H1 (cell line): ENCODE measurements at regions not wholly inside any gene's neighbourhood (a gene's known extent, or its start where the extent isn't known, plus 50 kb on each side); places are given as distances from the start of the nearest gene placed in this dataset.

ENCODE experiments used
- CTCF ChIA-PET: fragments of 300-600 bp; sonication (Branson Sonifier 250); formaldehyde crosslinking; loops from one replicate; lab custom pipeline; 2021; ENCODE audit not compliant: partially characterized antibody; lab: Charles Lee
- POLR2A ChIA-PET: fragments of 300-600 bp; sonication (Branson Sonifier 250); formaldehyde crosslinking; loops from one replicate; lab custom pipeline; 2021; ENCODE audit warnings: inconsistent platforms; ENCODE audit not compliant: partially characterized antibody; lab: Charles Lee
- DNase-seq, 2 experiments: peaks; one replicate each; pipeline versions ENCODE4 v3.0.0 to v3.0.0-alpha.2; 2010 to 2022; ENCODE audit warnings: low spot score in 2 of 2, low read depth in 1 of 2, mixed read lengths in 1 of 2
- FAIRE-seq: peaks from 2 replicates; lab custom pipeline; 2011; peaks lifted over from hg19 to GRCh38; lab: Jason Lieb, UNC
- H2AFZ ChIP-seq: 2 replicates; pipeline ENCODE4 v1.8.1; 2012; ENCODE audit warnings: low read length, inconsistent platforms
- H2AK5ac ChIP-seq: 2 replicates; pipeline ENCODE4 v1.6.1; 2013; ENCODE audit warnings: low read depth, low read length
- H2BK120ac ChIP-seq: replicated peaks from 2 replicates; pipeline ENCODE3; 2013; ENCODE audit warnings: low read depth, low read length, inconsistent platforms
- H2BK12ac ChIP-seq: 2 replicates; pipeline ENCODE4 v1.6.1; 2013; ENCODE audit warnings: low read depth, low read length
- H2BK15ac ChIP-seq: 2 replicates; pipeline ENCODE4 v1.6.1; 2013; ENCODE audit warnings: low read length
- H2BK20ac ChIP-seq: 2 replicates; pipeline ENCODE4 v1.6.1; 2013; ENCODE audit warnings: low read length
- H2BK5ac ChIP-seq: 2 replicates; pipeline ENCODE4 v1.6.1; 2013; ENCODE audit warnings: low read depth, low read length
- H3K14ac ChIP-seq: 2 replicates; pipeline ENCODE4 v1.6.1; 2013; ENCODE audit warnings: inconsistent platforms; ENCODE audit not compliant: insufficient read length
- H3K18ac ChIP-seq: 2 replicates; pipeline ENCODE4 v1.6.1; 2013; ENCODE audit warnings: low read length; ENCODE audit errors: extremely low read depth
- H3K23ac ChIP-seq: 2 replicates; pipeline ENCODE4 v1.6.1; 2013; ENCODE audit warnings: inconsistent platforms; ENCODE audit not compliant: insufficient read length
- H3K23me2 ChIP-seq: 2 replicates; pipeline ENCODE4 v1.6.1; 2013; ENCODE audit warnings: low read depth, low read length
- H3K27ac ChIP-seq: 2 replicates; pipeline ENCODE4 v1.6.1; 2011; ENCODE audit warnings: low read depth, low read length, inconsistent platforms
- H3K27me3 ChIP-seq, 4 experiments: replicated peaks in 1 of 4; 1 replicate in 1 of 4; 2 replicates in 3 of 4; pipeline versions ENCODE4 v1.6.1 to v1.8.1; 2011 to 2013; ENCODE audit warnings: low read length in 3 of 4, mild to moderate bottlenecking in 3 of 4, inconsistent platforms in 2 of 4, mixed read lengths in 2 of 4, moderate library complexity in 1 of 4; ENCODE audit not compliant: control insufficient read depth in 3 of 4, insufficient read depth in 3 of 4; ENCODE audit errors: extremely low read depth in 1 of 4
- H3K36me3 ChIP-seq, 4 experiments: 2 replicates each; pipeline versions ENCODE4 v1.6.1 to v1.8.1; 2011 to 2013; ENCODE audit warnings: mild to moderate bottlenecking in 4 of 4, low read length in 3 of 4, moderate library complexity in 2 of 4, control low read depth in 1 of 4, inconsistent platforms in 1 of 4; ENCODE audit not compliant: insufficient read depth in 4 of 4, control insufficient read depth in 2 of 4
- H3K4ac ChIP-seq: replicated peaks from 2 replicates; pipeline ENCODE3; 2013; ENCODE audit warnings: low read length, low read depth, mixed read lengths, inconsistent platforms; ENCODE audit not compliant: insufficient read length
- H3K4me1 ChIP-seq, 4 experiments: replicated peaks in 1 of 4; 1 replicate in 1 of 4; 2 replicates in 3 of 4; pipeline versions ENCODE4 v1.6.1 to v1.8.1; 2011 to 2013; ENCODE audit warnings: low read length in 3 of 4, inconsistent platforms in 2 of 4, mixed read lengths in 1 of 4; ENCODE audit not compliant: insufficient read depth in 4 of 4, control insufficient read depth in 3 of 4
- H3K4me2 ChIP-seq, 2 experiments: 2 replicates each; pipeline versions ENCODE4 v1.6.1 to v1.8.1; 2011 to 2013; ENCODE audit warnings: low read depth in 2 of 2, low read length in 2 of 2, control low read depth in 1 of 2, inconsistent platforms in 1 of 2, mild to moderate bottlenecking in 1 of 2; ENCODE audit not compliant: insufficient read depth in 1 of 2
- H3K4me3 ChIP-seq, 4 experiments: fragments of 200-600, 300-600 bp in 1 of 4; sonication (generic), shearing (Covaris generic), sonication (Bioruptor Twin) in 1 of 4; 2 replicates each; pipeline versions ENCODE4 v1.5.1 to v1.8.1; 2011 to 2016; ENCODE audit warnings: low read length in 4 of 4, low read depth in 3 of 4, control low read depth in 2 of 4, inconsistent platforms in 2 of 4, mild to moderate bottlenecking in 2 of 4, mixed read lengths in 1 of 4, moderate library complexity in 1 of 4; ENCODE audit not compliant: insufficient read depth in 2 of 4; ENCODE audit errors: extremely low read depth in 1 of 4
- H3K56ac ChIP-seq: replicated peaks from 2 replicates; pipeline ENCODE3; 2013; ENCODE audit warnings: low read depth, mild to moderate bottlenecking, mixed read lengths, low read length, inconsistent platforms; ENCODE audit not compliant: insufficient read length
- H3K79me1 ChIP-seq: 2 replicates; pipeline ENCODE4 v1.6.1; 2013; ENCODE audit warnings: low read depth, low read length, control low read depth
- H3K79me2 ChIP-seq, 2 experiments: 2 replicates each; pipeline versions ENCODE4 v1.6.1 to v1.8.1; 2012 to 2013; ENCODE audit warnings: low read length in 2 of 2, mild to moderate bottlenecking in 2 of 2, inconsistent platforms in 1 of 2; ENCODE audit not compliant: insufficient read depth in 2 of 2, control insufficient read depth in 1 of 2
- H3K9ac ChIP-seq, 4 experiments: replicated peaks in 1 of 4; 1 replicate in 1 of 4; 2 replicates in 3 of 4; pipeline versions ENCODE4 v1.6.1 to v1.8.1; 2011 to 2013; ENCODE audit warnings: low read depth in 3 of 4, low read length in 3 of 4, control low read depth in 2 of 4, mild to moderate bottlenecking in 2 of 4, moderate library complexity in 2 of 4, inconsistent platforms in 1 of 4; ENCODE audit errors: extremely low read depth in 1 of 4
- H3K9me3 ChIP-seq, 2 experiments: 2 replicates each; pipeline versions ENCODE4 v1.6.1 to v1.8.1; 2012 to 2013; ENCODE audit warnings: mild to moderate bottlenecking in 2 of 2, moderate library complexity in 2 of 2, control low read depth in 1 of 2, inconsistent platforms in 1 of 2, low read depth in 1 of 2, low read length in 1 of 2, mixed read lengths in 1 of 2; ENCODE audit not compliant: insufficient read depth in 2 of 2
- H4K20me1 ChIP-seq, 2 experiments: replicated peaks in 1 of 2; 2 replicates each; pipeline versions ENCODE3 to v1.8.1; 2011 to 2013; ENCODE audit warnings: inconsistent platforms in 2 of 2, low read length in 2 of 2, mild to moderate bottlenecking in 1 of 2; ENCODE audit not compliant: insufficient read depth in 2 of 2, control insufficient read depth in 1 of 2
- H4K5ac ChIP-seq: 2 replicates; pipeline ENCODE4 v1.6.1; 2013; ENCODE audit warnings: low read length, low read depth, mixed read lengths, inconsistent platforms; ENCODE audit not compliant: insufficient read length
- H4K8ac ChIP-seq: 2 replicates; pipeline ENCODE4 v1.8.0; 2013; ENCODE audit warnings: mild to moderate bottlenecking, moderate library complexity, low read length, inconsistent platforms; ENCODE audit not compliant: insufficient read depth; ENCODE audit errors: extremely low read depth
- H4K91ac ChIP-seq: replicated peaks from 2 replicates; pipeline ENCODE3; 2013; ENCODE audit warnings: low read length, mixed read lengths, inconsistent platforms; ENCODE audit not compliant: insufficient read length
- CBX5 ChIP-seq: fragments of 300-800, 300-1000 bp; sonication (generic); IDR thresholded peaks from 2 replicates; pipeline ENCODE4 v1.7.1; 2016; ENCODE audit warnings: antibody characterized with exemption, low read length, low read depth
- CHD2 ChIP-seq: IDR thresholded peaks from 2 replicates; pipeline ENCODE4 v1.6.1; 2012; ENCODE audit warnings: low read length, improper control_type of control experiment
- CREB1 ChIP-seq: IDR thresholded peaks from 2 replicates; pipeline ENCODE4 v1.6.1; 2012; ENCODE audit warnings: inconsistent platforms
- CTBP2 ChIP-seq: IDR thresholded peaks from 2 replicates; pipeline ENCODE4 v1.7.0; 2011; ENCODE audit warnings: borderline replicate concordance, mild to moderate bottlenecking, moderate library complexity, mixed read lengths, low read length; ENCODE audit not compliant: insufficient read depth, insufficient read length
- HDAC2 ChIP-seq, 2 experiments: fragments of 300-600 bp in 1 of 2; sonication (generic) in 1 of 2; IDR thresholded peaks; 2 replicates each; pipeline ENCODE4 v1.6.1; 2011 to 2012; ENCODE audit warnings: low read depth in 2 of 2, low read length in 2 of 2, mild to moderate bottlenecking in 2 of 2, moderate library complexity in 2 of 2, borderline replicate concordance in 1 of 2, inconsistent platforms in 1 of 2
- HDAC6 ChIP-seq: IDR thresholded peaks from one replicate; pipeline ENCODE4 v1.7.1; 2012; ENCODE audit warnings: low read depth, mild to moderate bottlenecking, inconsistent platforms, low read length, moderate library complexity
- NANOG ChIP-seq: IDR thresholded peaks from 2 replicates; pipeline ENCODE4 v1.6.1; 2011; ENCODE audit warnings: low read length, low read depth, mild to moderate bottlenecking, inconsistent platforms; ENCODE audit not compliant: insufficient read depth, poor library complexity, severe bottlenecking
- POLR2AphosphoS5 ChIP-seq: IDR thresholded peaks from 2 replicates; pipeline ENCODE4 v1.6.1; 2011; ENCODE audit warnings: low read depth, low read length
- POU5F1 ChIP-seq: IDR thresholded peaks from 2 replicates; pipeline ENCODE4 v1.6.1; 2011; ENCODE audit warnings: low read depth, mild to moderate bottlenecking, low read length, moderate library complexity
- TCF12 ChIP-seq: IDR thresholded peaks from 2 replicates; pipeline ENCODE4 v1.6.1; 2011; ENCODE audit warnings: low read depth, mild to moderate bottlenecking, low read length
- YY1 ChIP-seq: IDR thresholded peaks from 2 replicates; pipeline ENCODE4 v1.6.1; 2011; ENCODE audit warnings: low read depth, mild to moderate bottlenecking, low read length
- WGBS, 2 experiments: shearing (Covaris generic) in 1 of 2; methylation state at CpG; one replicate each; pipeline versions ENCODE4 v1.1.6 to v1.1.7; 2013 to 2015; ENCODE audit warnings: low lambda C conversion rate in 2 of 2, mixed read lengths in 2 of 2, inconsistent platforms in 1 of 2, low coverage in 1 of 2, missing lambda C conversion rate in 1 of 2; ENCODE audit not compliant: insufficient replicate concordance in 2 of 2, insufficient coverage in 1 of 2, insufficient read length in 1 of 2; ENCODE audit errors: extremely low coverage in 1 of 2, missing lambda C conversion rate in 1 of 2; 5-methylcytosine and 5-hydroxymethylcytosine counted together

DNA sequence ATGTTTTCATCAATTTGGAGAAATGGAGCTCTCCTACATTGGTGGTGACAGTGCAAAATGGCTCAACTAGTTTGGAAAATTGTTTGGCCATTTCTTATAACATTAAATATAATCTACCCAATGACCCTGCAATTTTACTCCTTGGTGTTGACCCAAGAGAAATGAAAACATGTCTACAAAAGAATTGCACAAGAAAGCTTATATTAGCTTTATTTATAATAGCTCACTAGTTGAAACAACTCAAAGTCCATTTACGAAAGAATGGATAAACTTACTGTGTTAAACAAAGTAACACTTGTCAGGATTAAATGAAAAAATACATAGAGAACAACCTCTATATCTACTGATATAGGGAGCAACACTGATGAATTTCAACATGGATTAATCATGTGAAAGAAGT lies 539.9 kb downstream of the DNAJB9 start:
- H3K14ac ChIP-seq, result no peak overlapping the region

More for the DNA sequence above, 539.9 kb downstream of the DNAJB9 start:
- Histone ChIP-seq H4K20me1 (no peaks in the 10 kb centered on the region), H2BK15ac (no peak overlapping the region), H2BK120ac (no peak overlapping the region), H2AFZ (no peak overlapping the region), H2BK20ac (no peak overlapping the region), H4K8ac (no peak overlapping the region), H3K27ac (no peak overlapping the region), H3K27me3 (no peaks in the 10 kb centered on the region), H4K5ac (no peak overlapping the region), H2AK5ac (no peak overlapping the region), H3K18ac (no peak overlapping the region), H3K56ac (no peak overlapping the region), H3K4me2 (no peak overlapping the region), H3K4ac (no peak overlapping the region), H3K9me3 (no peaks in the 10 kb centered on the region), H3K9ac (no peak overlapping the region), H3K79me1 (no peaks in the 10 kb centered on the region), H2BK12ac (no peak overlapping the region), H3K23ac (no peak overlapping the region), H2BK5ac (no peak overlapping the region), H4K91ac (no peak overlapping the region), H3K4me1 (no peaks in the 10 kb centered on the region), H3K23me2 (no peaks in the 10 kb centered on the region), H3K79me2 (no peaks in the 10 kb centered on the region), H3K36me3 (no peaks in the 10 kb centered on the region), H3K4me3 (no peak overlapping the region)
- ChIA-PET POLR2A (no interaction called here), CTCF (no interaction called here)
- TF ChIP-seq CREB1 (no peak), NANOG (no peak), POU5F1 (no peak), CBX5 (no peak), YY1 (no peak), TCF12 (no peak), CHD2 (no peak), HDAC6 (no peak), CTBP2 (no peak), POLR2AphosphoS5 (no peak), HDAC2 (IDR thresholded peaks at IDR 0.05; ENCODE audit: borderline replicate concordance in 1 of 2, low read depth in 2 of 2, low read length in 2 of 2) (no peak)
- DNase-seq, result no peak
- no peak for FAIRE-seq
- 95% methylated on average over 1 of the region's 1 CpG; no CpG with 5 or more reads in 1 of the 2 experiments for WGBS, 2 experiments
